Endothelial cell of hepatic sinusoid (primary cell): ENCODE measurements at regions not wholly inside any gene's neighbourhood (a gene's known extent, or its start where the extent isn't known, plus 50 kb on each side); places are given as distances from the start of the nearest gene placed in this dataset.

Source experiments
- in situ Hi-C: cut with HindIII; loops from 2 replicates; pipeline ENCODE4 v1.10.0; 2017; ENCODE audit warnings: low sequenced_read_pairs

DNA sequence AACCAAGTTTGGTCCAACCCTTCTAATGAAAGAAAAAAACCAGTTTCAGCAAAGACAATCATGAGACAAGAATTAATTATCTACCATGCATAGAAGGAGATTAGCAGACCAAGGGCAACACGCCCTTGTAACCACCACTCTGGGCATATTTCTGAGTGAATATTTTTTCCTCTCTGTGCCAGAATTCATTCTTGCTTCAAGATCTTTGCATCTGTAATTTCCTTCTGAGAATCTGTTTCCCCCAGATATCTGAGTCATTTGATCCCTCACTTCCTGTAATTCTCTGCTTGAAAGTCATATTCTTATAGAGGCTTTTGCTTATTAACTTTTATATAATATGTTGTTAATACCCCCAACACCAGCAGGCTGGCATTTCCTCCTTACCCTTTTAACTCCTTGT lies 243.7 kb downstream of the SLC16A7 start:
- in situ Hi-C loops = no loop called here

DNA sequence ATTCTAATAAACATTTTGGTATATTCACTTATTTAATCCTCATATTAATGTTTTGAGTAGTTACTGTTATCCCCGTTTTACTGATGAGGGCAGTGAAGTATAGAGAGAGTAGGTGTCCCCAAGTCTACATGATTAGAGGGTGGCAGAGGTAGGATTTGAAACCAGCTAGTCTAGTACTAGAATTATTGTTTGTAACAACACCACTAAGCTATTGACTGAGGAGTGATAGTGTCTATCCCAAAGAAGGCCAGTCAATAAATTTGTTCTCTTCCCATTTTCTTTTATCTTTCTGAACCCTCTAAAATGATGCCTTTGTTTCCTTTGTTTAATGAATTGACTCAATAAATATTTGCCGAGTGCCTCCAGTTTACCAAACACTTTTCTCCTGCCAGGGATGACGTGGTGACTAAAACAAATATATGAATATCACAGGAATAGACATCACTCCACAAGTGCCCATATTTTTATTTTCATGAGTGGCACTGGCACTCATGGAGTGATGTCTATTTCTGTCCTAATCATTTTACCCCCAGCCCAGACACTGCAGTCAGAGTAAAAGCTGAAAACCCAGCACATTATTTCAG lies 247.5 kb downstream of the SLC16A7 start:
- in situ Hi-C loops = no loop called here

DNA sequence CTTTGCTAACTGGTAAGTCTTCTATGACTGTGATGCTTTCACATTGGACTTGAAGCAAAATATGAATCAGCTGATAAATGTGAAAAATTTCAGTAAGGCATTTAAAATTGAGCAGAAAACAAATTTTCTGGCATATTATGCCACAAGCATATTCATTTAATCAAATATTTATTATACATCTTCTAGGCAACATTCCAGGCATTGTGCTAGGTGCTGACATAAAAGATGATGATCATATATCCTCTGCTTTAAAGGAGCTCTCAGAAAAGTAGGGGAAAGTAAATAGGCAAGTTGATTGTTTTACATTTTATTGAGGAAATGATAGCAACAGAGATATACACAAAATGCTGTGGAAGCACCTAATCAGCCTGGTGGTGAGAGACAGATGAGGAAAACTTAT lies 248.9 kb downstream of the SLC16A7 start:
- in situ Hi-C loops = no loop called here

DNA sequence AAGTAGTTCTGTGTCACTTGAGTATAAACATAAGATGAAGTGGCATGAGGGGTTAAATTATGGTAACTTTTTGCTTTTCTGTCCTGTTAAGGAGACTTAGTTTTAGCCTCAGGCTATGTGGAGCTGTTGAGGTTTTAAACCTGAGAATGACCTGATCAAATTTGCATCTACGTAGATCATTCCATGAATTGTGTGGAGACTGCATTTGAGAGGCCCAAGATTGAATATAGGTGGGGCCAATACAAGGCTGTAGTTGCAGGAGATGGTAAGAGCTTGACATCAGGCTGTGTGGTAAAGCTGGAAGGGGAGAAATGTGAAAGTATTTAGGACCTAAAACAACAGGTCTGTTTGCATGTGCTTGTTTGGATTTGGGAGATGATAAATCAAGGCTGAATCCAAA lies 249.5 kb downstream of the SLC16A7 start:
- in situ Hi-C loops = no loop called here

DNA sequence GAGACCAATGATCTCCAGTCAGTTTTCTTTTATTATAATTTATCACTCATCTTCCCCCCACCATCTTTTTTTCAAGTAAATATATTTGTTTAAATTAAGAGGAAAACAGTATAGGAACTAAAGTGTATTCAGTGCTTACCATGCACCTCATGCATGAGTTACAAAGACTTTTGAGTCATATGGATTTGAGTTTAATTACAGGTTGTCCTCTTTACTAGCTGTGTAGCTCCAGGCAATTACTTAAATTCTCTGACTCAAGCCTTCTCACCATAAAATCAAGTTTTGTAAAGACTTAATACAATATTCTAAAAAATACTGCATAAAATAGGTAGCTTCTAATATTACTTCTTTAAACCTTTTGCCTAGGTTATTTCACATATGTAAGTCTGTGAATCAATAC lies 251.3 kb downstream of the SLC16A7 start:
- in situ Hi-C loops = no loop called here

DNA sequence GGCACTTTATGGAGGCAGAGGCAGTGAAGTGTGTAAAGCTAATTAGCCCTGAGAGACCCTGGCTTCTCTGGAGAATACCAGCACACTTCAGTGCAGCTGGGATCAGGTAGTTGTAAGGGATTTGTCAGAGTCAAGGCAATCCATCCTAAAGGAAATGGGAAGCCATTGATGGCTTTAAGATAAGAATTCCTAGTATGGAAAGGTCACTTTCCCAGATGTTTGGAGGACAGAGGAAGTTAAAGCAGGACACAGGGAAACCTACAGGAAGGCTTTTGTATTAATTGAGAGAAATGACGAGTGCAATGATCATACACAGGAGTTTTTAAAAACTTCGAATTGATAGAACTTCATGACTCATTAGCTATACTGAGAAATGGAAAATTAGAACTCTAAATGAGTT lies 254.4 kb downstream of the SLC16A7 start:
- in situ Hi-C loops = no loop called here

DNA sequence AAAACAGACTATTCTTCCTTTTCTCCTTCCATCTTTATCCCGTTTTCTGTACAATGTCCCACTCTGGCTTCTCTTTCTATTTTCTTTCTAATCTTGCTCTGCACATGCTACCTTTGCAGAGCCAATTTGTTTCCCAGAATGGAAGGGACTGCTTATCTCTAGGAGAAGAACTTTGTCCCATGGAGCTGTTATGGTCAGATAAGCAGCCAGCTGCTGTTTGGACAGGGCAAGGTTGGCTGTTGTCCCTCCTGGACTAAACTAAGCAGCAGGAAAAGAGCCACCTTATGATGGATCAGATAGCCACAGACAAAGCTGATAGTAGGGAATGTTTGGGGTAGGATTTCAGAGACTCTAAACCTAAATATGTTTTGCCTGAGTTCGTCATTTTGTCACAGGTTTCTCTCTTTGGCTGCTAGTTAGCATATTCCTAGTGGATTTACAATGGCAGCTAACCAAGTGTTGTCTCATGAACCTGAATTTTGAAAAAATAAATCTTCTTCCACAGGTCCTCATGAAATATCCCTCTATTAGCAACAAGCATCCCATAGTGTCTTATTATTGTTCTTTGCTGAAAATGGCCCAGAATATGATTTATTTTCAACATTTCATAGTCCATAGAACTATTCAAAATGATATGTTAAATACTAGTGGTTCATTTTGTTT lies 262.8 kb downstream of the SLC16A7 start:
- in situ Hi-C loops = no loop called here

DNA sequence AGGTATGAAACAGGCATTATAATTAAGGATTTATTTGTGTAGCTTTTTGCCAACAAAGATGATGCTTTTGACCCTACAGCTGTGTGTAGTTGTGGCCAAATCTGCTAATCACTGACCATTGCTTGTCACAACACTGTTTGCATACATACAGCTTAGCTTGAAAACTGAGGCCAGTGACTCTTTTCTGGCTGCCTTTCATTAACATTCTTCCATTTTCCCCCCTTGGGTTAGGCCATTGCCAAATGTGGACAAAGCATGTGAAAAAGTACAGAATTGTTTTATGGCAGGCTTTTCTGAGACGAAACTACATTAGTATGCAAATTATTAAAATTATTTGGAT lies 263.3 kb downstream of the SLC16A7 start:
- in situ Hi-C loops = no loop called here

DNA sequence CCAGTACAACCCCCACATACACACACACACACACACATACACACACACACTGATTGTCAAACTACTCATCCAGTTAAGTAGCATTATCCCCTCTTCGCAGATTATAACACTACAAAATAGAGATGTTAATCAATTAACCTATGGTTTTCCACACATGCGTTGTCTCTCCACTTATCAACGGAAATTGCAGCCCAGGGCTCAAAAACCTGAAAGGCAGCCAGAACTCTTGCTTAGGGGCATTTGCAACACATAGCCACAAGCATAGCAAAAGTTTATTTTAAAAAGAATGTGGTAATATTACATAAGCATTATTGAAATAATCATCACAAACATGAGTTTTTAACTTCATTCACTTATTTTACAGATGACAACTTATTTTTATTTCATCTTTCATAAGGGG lies 265.8 kb downstream of the SLC16A7 start:
- in situ Hi-C loops = no loop called here

DNA sequence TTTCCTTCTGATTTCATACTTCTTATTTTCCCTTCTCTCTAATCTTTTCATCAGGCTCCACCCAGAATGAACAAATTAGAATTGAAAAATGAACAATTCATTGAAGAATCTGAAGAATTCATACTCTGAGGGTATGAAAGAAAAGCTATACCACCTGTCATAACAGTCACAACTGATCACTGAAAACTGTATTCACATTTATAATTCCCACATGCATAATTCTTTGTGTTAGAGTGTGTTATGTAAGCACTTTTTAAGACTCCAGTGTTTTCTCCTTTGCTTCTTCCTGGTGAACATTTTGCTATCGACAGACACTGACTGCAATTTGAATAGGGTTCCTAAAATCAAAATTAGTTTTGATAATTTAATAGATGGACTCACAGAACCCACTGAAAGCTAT lies 271.2 kb downstream of the SLC16A7 start:
- in situ Hi-C loops = no loop called here

DNA sequence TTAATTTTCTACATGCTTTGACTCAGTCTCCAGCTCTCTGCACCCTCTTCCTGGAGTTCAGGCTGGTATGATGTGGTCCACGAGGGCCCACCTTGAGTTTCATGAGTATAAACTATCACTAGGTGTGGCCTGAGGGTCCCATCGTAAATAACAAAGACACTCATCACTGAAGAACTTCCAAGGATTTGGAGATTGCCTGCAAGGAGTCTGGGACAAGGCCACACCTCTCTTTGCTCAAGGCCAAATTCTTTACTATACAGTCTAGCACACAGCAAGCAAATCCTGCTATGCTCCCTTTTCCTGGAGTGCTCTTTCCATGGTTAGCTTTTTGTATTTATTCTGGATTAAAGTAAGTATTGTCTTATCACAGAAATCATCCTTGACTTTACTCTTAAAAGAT lies 271.9 kb downstream of the SLC16A7 start:
- in situ Hi-C loops = no loop called here

DNA sequence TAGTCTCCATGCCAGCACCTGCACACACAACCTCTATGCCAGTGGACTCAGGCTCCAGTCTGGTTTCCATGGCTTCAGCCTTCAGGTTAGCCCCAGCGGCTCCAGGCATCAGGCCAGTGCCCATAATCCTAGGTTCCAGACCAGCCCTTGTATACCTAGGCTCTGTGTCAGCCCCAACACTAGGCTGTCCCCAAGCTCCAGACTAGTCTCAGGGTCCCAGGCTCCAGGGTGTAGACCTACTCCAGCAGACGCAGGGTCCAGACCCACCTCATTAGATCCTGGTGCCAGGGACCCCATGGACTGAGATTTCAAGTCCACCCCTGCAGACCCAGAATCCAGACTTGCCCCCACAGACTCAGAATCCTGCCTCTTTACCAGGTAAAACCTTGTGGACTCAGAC lies 275.9 kb downstream of the SLC16A7 start:
- in situ Hi-C loops = no loop called here

DNA sequence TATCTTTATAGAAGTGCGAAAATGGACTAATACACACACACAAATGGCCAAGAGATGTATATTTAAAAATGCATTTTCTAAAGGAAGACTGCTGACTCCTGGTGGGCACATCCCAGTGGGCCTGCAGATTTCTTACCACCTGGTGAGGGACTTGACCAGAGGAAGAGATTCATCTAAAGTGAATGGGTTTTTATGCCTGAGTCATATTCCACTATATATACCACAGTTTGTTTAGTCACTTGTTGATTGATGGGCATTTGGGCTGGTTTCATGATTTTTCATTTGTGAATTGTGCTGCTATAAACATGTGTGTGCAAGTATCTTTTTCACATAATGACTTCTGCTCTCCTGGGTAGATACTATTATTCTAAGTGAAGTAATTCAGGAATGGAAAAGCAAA lies 277.3 kb downstream of the SLC16A7 start:
- in situ Hi-C loops = no loop called here

DNA sequence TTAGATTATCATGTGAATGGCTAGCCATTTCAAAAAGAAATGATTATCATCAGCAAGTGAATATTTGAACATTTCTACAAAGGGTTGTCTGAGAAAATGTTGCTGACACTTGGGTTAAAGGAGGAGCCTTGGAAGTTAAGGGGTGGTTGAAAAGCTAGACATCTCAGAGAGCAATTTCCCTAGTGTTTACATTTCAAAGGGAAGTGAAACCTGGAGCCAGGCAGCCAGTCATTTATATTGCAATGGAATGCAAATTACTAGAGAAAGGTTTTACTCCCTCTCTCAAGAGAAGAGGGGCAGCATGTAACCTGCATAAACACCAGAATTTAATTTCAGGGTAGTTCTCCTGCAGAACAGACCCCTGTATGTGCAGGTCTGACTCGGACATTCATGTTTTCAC lies 279.0 kb downstream of the SLC16A7 start:
- in situ Hi-C loops = no loop called here

DNA sequence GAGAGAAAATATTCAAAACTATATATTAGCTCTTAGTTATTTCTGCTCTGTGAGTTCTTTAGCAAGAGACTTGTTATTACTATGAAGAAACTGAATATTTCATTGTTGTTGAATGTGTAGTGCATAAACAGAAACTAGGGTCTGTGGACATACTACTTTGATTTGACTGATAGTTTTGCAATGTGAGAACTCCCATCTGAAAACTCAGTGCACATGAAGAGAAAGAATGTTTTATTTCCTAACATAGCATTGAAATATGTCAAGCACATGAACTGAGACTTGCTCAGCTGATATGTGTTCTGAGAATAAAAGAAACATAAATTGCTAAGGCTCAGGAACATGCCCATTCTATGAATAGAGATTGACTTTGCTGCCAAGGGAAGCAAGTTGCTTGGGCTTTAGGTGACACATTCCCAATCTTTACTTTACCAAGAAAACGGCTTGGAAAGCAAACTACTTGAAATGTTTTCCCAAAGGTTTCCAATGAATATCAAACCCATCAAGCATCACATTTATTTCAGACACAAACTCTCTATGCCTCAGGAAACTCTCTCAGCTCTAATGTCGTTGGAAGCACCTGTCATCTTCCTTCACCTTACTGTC lies 290.4 kb downstream of the SLC16A7 start:
- in situ Hi-C loops = no loop called here

DNA sequence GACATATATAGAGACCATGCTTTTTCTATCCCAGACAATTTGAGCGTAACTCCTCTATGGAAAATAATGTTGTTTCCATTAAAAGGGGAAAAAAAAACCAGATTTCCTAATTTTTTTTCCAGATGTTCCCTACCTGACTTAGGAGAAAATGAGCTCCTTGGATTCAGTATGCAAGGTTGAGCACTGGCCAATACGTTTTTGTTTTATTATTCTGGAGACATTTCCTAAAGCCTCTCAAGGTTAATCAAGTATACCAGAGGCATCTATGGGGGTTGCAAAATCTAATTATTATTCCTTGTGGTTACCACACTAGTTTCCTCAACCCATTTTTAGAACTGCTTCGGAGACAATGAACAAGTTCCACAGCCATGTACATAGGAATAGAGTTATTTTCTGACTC lies 291.3 kb downstream of the SLC16A7 start:
- in situ Hi-C loops = no loop called here

DNA sequence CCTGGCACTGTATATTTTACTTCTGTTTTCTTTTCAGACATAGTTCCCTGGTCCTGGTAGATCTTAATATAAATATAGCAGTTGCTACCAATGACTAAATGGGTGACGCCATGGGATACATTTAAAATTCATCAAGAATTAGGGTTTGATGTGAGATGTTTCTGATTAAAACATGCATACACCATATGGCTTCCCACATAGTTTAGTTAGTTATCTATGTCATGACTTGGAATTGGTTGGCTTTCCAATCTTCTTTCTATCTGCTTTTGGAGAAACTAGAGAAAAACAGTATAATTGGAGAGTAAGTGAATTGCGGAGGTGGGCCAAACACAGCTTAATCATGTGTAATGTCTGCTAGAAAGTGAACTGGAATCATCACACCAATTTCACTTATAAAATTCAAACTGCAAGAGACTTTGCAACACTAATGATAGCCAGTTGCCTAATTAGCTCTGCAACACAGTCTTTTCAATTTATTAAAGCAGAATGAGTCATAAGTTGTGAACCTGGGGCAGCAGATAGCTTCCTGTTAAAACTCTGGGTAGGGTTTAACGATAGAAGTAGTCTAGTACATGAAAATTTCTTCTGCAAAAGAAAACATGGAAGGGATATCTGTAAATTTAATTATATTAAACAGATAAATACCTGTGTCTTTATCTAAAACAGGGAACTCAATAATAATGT lies 295.2 kb downstream of the SLC16A7 start:
- in situ Hi-C loops = no loop called here

DNA sequence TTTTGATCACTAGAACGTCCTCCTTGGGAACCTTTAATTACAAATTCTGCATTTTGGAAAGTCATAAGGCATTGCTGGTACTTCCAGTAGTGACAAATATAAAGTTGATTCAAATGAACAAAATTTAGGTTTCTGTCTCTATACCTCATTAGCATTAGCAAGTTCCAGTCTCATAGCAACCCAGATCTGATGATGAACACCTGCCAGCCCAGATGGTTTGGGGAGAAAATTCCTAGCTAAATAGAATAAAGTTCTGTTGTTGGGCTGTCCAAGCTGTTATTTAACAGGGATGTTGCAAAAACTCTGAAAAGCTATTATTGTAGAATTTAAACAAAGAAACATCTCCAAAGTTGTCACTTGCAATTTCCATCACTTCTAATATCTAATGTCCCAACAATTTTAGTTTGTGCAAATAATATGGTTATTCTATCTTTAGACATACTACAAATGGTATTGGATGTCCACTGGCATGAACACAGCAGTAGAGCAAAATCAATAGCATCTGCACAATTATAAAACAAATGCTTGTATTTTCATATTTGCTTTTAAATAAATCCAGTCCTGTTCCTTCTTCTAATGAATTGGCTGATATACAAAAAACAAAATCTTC lies 299.4 kb downstream of the SLC16A7 start:
- in situ Hi-C loops = no loop called here

DNA sequence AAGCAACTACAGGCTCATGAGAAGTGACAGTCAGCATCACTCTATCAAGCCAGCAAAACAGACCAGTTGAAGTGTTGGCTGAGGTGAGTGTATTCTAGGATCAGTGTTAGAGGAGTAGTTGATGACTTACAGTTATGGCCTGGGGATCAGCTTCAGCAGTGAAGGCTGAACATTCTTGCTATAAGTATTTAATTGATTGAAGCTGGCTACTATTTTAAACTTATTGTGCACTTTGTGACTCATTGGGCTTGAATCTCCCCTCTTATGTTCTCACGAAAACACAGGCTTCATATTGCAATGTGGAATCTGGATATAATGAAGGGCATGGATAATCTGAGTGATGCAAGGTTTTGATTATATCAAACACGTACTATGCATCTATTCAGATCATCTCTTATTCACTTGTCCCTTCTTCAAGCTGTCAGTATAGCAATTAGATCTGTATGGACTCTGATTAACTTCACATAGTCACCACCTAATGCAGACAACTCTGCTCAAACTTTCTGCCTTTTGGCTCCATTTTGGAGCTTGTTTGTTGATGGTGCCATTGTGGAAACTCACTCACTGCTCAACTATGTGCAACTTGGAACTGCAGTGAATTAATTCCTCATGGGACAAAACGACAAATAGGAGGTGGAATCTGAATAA lies 309.2 kb downstream of the SLC16A7 start:
- in situ Hi-C loops = loop anchor here (5.0 kb wide), 1 partner anchor 62 kb away; no protein-coding TSS in a partner anchor

DNA sequence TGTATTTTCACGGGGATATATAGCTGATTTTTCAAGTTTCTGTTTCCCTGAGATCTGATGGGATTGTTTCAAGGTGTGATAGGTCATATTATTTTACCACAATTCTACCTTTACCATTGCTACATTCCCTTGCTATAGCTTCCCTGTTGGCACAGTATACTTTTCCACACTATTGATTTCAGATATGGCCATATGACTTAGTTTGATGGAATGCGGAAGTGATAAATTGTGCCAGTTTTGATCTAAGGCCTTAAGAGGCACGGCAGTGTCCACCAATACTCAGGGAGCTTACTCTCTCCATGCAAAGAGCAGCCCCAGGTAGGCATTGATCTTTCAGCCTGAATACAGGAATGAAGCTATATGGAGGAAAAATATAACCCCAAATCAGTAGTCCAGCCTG lies 315.7 kb downstream of the SLC16A7 start:
- in situ Hi-C loops = no loop called here

DNA sequence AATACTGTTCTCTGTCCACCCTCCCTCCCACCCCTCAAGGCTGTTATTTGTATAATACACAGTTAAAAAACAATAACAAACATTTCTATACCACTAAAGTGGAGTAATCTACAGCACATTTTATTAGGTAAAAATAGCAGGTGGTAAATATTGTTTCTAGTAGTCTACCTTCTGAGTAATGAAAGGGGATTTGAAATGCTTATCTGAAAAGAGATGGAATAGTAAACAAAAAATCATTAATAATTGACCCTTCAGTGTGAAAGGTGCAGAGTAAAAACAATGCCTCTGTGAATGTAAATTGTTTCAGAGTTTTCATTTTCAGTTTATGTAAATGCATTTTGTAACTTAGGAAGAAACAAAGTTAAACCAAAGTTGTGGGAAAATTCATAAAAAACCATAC lies 321.2 kb downstream of the SLC16A7 start:
- in situ Hi-C loops = no loop called here
